ENCODE measurements at regions not wholly inside any gene's neighbourhood (a gene's known extent, or its start where the extent isn't known, plus 50 kb on each side); places are given as distances from the start of the nearest gene placed in this dataset.

DNA sequence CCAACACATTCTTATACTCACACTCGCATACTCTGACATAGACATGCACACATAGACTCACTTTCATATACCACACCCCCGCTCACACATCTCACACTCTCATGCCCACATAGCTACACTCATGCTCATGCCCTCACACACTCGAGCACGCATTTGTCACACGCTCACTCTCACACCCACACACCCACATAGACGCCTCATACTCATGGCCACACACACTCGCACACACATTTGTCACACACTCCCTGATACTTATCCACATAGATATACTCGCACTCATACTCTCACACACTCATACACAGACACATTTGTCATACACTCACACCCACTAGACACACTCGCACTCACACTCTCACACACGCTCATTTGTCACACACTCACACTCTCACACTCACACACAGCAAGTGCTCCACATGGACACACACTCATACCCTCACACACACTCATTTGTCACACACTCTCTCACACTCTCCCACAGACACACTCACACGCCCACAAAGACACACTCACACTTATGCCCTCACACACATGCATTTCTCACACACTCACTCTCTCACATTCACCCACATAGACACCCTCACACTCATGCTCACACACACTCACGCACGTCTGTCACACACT is 50.9 kb downstream of the TNP1 start:
- DNase-seq (ENCODE audit: low read depth): no peak

- DNase-seq (ENCODE audit: low read depth): no peak
These were observed 52.0 kb downstream of the TNP1 start for GRCh38 chr2:216807857-216808272.

DNA sequence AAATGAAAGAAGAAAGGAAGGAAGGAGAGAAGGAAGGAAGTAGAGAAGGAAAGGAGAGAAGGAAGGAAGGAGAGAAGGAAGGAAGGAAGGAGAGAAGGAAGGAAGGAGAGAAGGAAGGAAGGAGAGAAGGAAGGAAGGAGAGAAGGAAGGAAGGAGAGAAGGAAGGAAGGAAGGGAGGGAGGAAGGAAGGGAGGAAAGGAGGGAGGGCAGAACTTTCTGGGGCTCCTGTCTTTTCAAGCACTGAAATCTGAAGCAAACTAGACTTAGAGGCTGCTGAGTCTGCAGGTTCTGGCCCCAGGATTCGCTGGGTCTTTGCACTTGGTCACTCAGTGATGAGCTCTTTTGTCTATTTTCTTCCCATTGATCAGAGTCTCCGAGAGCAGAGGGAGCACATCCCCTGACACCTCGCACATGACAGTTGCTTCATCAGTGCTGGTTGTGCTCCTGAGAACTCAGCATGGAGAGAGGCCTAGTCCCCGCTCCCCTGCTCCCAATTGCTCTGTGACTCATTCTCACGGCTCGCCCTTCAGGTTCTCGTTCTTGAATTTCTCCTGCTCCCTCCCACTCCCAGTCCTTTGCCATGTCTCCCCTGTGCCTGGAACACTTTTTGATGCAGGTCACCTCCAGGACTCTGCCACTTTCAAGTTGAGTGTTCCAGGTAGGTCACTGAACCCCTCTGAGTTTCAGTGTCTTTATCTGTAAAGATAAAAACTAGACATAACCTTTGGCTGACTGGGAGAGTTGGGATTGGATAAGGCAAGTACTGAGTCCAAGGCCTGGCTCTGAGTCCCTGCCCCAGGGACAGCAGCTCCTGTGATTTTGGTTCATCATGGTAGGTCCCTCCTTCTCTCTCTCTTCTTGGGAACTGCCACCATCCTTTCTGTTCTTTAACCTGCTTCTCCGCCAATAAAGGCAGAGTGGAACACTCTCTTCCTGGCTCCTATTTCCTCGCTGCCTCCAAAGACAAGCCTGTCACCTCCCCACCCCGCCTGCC is 55.2 kb downstream of the TNP1 start:
- no peak for DNase-seq (ENCODE audit: low read depth)

GRCh38 chr2:216803791-216804190 is 56.1 kb downstream of the TNP1 start:
- DNase-seq (ENCODE audit: low read depth): no peak

GRCh38 chr2:216802516-216803215 is 57.2 kb downstream of the TNP1 start:
- no peak for DNase-seq (ENCODE audit: low read depth)

DNA sequence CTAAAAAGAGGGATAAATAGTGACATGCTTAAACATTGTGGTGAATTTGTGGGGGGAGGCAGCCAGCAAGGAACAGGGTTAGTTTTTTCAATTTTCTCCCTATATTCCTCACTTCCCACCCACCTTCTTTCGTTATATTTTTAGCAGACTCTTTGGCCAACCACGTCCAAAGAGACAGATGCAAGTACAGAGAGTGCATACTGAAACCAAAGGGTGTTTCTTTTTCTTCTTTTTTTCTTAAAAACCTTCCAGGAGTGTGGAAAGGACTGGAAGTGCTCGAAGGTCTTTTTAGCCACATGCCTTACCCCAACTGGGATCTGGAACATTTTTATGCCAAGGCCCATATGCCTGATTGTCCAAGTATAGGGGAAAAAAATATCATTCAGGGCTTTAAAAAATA is 59.0 kb downstream of the TNP1 start:
- no peak for DNase-seq (ENCODE audit: low read depth)

DNA sequence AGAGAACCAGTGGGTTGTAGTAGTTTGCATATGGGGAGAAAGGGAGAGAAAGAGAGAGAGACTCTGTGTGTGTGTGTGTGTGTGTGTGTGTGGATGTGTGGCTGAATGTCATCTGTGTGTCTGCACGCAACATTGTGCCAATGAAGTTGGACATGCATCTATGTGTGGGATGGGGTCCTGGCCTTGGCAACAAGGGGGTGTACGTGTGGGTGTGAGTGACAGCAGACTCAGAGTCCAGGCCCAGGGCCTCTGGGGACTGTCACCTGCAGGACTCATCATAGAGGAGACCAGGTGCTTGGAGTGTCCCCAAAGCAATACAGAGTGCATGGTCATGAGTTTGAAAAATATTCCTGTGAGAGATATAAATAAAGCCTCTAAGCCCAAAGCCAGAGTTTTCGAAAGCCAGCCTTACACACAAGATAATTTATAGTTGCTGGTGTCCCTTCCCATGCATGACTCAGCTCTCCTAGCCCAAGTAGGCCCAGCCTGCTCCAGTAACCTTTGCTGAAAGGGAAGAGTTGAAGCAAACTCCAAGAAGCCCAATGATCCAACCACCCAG is 59.9 kb downstream of the TNP1 start:
- peak; percentile 9 for DNase-seq (ENCODE audit: low read depth)

- DNase-seq (ENCODE audit: low read depth): no peak
These were observed 63.6 kb downstream of the TNP1 start for GRCh38 chr2:216796115-216796840.

- DNase-seq (ENCODE audit: low read depth): no peak
These were observed 66.5 kb downstream of the TNP1 start for GRCh38 chr2:216793386-216793785.

GRCh38 chr2:216792222-216793021 is 67.4 kb downstream of the TNP1 start:
- peak; percentile 65 for DNase-seq (ENCODE audit: low read depth)

DNA sequence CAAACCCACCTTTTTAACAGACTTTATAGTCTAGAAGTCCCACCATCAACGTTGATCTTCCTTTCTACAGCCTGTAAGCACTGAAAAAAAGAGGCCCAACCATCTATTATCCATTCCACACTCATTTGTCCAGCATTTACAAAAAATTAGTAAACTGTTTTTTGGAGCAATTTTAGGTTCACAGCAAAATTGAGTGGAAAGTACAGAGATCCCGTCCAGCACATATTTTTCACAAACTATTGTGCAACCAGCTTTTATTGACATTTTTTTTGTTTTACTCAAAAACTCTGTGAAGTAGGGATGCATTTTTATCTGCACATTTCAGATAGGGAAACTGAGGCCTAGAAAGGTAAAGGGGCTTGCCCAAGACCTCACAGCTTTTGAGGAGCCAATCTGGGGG is 68.6 kb downstream of the TNP1 start:
- peak; percentile 20 for DNase-seq (ENCODE audit: low read depth)

GRCh38 chr2:216789081-216789480 is 70.8 kb downstream of the TNP1 start:
- DNase-seq (ENCODE audit: low read depth): no peak

DNA sequence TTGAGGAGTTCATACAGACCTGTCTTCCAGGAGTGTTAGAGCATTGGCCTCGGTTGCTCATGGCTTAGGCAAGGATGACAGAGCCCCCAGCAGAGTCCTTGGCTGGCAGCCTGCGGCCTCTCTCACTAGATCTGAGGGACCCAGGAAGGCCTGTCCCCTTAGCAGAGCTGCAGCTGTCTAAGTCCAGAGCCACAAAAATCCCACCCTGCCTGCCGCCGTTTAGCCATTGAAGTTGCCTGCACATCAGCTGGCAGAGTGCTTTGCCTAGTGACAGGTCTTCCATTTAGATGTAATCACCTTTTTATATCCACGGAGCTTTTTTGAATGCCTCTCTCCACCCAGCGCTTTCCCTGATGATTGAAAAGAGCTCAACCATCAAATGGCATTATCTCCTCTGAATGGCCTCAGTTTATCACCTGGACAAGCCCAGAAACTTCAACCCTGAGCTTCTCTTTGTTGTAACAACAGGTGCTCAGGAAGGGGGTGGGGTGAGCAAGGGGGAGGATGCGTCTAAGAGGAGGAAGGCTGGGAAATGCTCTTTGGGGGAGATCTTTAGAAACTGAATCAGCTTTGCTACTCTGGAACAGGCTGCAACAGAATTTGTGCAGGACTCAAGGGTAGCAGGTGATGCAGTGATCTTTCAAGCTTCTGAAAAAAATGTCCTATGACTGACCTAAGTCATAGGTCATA is 71.9 kb downstream of the TNP1 start:
- DNase-seq (ENCODE audit: low read depth): no peak

- DNase-seq (ENCODE audit: low read depth): no peak
These were observed 73.2 kb downstream of the TNP1 start for GRCh38 chr2:216786676-216787075.

DNA sequence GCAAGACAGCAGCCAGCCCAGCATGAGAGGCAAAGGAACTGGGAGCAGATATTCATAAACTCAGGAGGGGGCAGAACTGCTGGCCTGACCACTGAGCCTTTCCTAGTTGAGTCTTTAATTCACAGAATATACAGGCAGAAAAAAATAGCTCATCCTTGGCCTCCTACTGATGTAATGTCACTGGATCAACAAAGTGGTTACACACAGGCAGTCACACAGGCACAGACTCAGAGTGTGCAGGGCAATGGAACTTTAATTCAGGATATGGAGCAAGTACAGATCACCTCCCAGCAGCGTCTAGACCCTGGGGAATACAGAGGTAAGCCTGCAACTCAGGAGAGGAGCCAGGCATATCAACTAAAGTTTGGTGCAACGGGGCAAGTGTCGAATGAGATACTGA is 75.4 kb downstream of the TNP1 start:
- no peak for DNase-seq (ENCODE audit: low read depth)

- no peak for DNase-seq (ENCODE audit: low read depth)
These were observed 78.2 kb downstream of the TNP1 start for GRCh38 chr2:216781709-216782108.

DNA sequence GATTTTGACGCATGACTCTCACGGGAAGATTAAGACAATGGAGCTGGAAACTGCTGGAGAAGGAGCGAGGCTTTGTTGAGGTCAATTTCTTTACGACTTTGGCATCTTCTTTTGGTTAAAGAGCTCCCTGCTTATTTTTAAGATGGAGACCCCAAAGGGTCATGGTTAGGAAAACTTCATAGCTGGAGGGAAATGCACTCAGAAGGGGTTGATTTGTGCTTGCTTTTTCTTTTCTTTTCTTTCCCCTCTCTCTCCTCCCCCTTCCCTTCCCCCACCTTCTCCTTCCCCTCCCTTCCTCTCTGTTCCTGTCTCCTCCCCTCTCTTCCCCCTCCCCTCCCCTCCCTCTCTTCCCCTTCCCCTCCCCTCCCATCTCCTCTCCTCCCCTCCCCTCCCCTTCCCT is 79.0 kb downstream of the TNP1 start:
- no peak for DNase-seq (ENCODE audit: low read depth)

GRCh38 chr2:216777637-216778273 is 82.1 kb downstream of the TNP1 start:
- DNase-seq (ENCODE audit: low read depth): peak; percentile 29

- DNase-seq (ENCODE audit: low read depth): no peak
These were observed 80.9 kb upstream of the IGFBP5 start for GRCh38 chr2:216776066-216776850.

Data from fibroblast of gingiva (primary cell).